SJCRH30 (cell line): ENCODE measurements at regions not wholly inside any gene's neighbourhood (a gene's known extent, or its start where the extent isn't known, plus 50 kb on each side); places are given as distances from the start of the nearest gene placed in this dataset.
"Not testable (repeated sequence)": the region's sequence is repeated elsewhere in the genome, so short reads cannot be mapped to it uniquely, and the experiment has no call there.

Experiments used
- DNase-seq, 2 experiments: peaks; one replicate each; pipeline ENCODE4 v3.0.0-alpha.2; 2015 to 2020
- H3K27ac ChIP-seq: fragments of 250-450 bp; sonication (Bioruptor Pico); 2 replicates; pipeline ENCODE4 v1.5.1; 2020; ENCODE audit warnings: mild to moderate bottlenecking, moderate library complexity
- H3K27me3 ChIP-seq: fragments of 250-450 bp; sonication (Bioruptor Pico); 2 replicates; pipeline ENCODE4 v1.5.1; 2020; ENCODE audit warnings: mild to moderate bottlenecking, moderate library complexity
- H3K36me3 ChIP-seq: fragments of 250-450 bp; sonication (Bioruptor Pico); 2 replicates; pipeline ENCODE4 v1.5.1; 2020; ENCODE audit warnings: mild to moderate bottlenecking, moderate library complexity
- H3K4me1 ChIP-seq: fragments of 250-450 bp; sonication (Bioruptor Pico); 2 replicates; pipeline ENCODE4 v1.5.1; 2020; ENCODE audit warnings: mild to moderate bottlenecking, moderate library complexity
- H3K4me3 ChIP-seq: fragments of 250-450 bp; sonication (Bioruptor Pico); 2 replicates; pipeline ENCODE4 v1.5.1; 2020; ENCODE audit warnings: mild to moderate bottlenecking, moderate library complexity
- H3K9me3 ChIP-seq: fragments of 250-450 bp; sonication (Bioruptor Pico); replicated peaks from 2 replicates; pipeline ENCODE4 v1.5.1; 2020; ENCODE audit warnings: mild to moderate bottlenecking, moderate library complexity

DNA sequence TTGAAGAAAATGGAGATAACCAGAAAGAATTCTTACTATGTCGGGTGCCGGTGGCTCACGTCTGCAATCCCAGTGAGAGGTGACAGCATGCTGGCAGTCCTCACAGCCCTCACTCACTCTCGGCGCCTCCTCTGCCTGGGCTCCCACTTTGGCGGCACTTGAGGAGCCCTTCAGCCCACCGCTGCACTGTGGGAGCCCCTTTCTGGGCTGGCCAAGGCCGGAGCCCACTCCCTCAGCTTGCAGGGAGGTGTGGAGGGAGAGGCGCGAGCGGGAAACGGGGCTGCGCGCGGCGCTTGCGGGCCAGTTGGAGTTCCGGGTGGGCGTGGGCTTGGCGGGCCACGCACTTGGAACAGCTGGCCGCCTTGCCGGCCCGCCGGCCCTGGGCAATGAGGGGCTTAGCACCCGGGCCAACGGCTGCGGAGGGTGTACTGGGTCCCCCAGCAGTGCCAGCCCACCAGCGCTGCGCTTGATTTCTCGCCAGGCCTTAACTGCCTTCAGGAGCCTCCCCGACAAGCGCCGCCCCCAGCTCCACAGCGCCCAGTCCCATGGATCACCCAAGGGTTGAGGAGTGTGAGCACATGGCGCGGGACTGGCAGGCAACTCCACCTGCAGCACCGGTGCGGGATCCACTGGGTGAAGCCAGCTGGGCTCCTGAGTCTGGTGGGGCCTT, 1672.5 kb upstream of the B3GALT2 start:
- not testable (repeated sequence) for H3K4me1 ChIP-seq

DNA sequence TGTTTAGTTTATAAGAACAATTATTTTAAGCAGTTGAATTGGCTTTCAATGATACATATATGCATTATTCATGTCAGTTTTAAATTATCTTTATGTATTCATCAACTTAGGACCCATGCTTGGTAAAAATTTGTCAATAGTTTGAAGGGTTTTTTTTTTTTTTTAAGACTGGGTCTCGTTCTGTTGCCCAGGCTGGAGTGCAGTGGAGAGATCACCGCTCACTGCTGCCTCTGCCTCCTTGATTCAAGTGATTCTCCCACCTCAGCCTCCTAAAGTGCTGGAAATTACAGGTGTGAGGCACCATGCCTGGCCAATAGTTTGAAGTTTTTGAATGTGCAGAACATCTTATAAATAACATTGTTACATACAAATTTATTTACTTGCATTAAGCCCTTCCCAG, 1671.0 kb upstream of the B3GALT2 start:
- H3K27ac ChIP-seq: no peak overlapping the region
- no peaks in the 10 kb centered on the region for H3K9me3 ChIP-seq
- no peak for DNase-seq
- H3K36me3 ChIP-seq: no peaks in the 10 kb centered on the region
- no peaks in the 10 kb centered on the region for H3K4me1 ChIP-seq
- H3K27me3 ChIP-seq: no peaks in the 10 kb centered on the region
- H3K4me3 ChIP-seq: no peak overlapping the region

More for the DNA sequence above, 1672.5 kb upstream of the B3GALT2 start:
- not testable (repeated sequence) for H3K9me3 ChIP-seq, H3K27me3 ChIP-seq, H3K4me3 ChIP-seq, DNase-seq, H3K36me3 ChIP-seq, H3K27ac ChIP-seq

DNA sequence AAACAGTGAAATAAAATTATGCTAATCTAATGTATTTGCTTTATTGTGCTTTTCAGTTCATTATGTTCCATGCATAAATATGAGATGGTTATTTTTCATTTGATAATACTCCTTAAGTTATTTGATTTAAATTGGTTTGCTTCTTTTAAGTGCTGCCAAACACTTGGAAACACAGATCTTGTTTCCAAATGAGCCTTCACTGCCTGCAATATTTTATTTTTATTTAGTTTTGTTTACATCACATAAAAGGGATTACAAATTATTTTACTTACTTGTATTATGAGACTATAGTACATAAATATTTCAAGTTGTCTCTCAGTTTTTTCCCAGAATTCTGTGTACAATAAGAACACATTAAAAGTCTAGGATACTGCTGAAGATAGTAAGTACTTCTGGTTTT, 1662.4 kb upstream of the B3GALT2 start:
- H3K4me3 ChIP-seq: no peak overlapping the region
- H3K27me3 ChIP-seq: no peaks in the 10 kb centered on the region
- DNase-seq: no peak
- H3K9me3 ChIP-seq: no peaks in the 10 kb centered on the region
- no peaks in the 10 kb centered on the region for H3K36me3 ChIP-seq
- H3K4me1 ChIP-seq: no peaks in the 10 kb centered on the region
- H3K27ac ChIP-seq: no peak overlapping the region

DNA sequence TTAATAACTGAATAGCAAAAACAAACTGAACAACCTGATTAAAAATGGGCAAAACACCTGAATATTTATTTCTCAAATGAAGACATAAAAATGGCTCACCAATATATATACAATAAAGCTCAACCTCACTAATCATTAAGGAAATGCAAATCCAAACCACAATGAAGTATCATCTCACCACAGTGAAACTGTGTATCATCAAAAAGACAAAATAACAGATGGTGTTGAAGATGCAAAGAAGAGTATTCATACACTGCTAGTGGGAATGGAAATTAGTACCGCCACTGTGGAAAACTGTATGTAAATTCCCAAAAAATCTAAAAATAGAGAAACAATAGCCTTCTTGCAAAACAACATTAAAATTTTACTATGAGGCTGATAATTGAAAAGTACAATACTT, 1660.1 kb upstream of the B3GALT2 start:
- Histone ChIP-seq H3K4me1 (no peaks in the 10 kb centered on the region), H3K36me3 (no peaks in the 10 kb centered on the region), H3K27me3 (no peaks in the 10 kb centered on the region), H3K27ac (no peak overlapping the region), H3K9me3 (no peaks in the 10 kb centered on the region), H3K4me3 (no peak overlapping the region)
- DNase-seq: no peak

DNA sequence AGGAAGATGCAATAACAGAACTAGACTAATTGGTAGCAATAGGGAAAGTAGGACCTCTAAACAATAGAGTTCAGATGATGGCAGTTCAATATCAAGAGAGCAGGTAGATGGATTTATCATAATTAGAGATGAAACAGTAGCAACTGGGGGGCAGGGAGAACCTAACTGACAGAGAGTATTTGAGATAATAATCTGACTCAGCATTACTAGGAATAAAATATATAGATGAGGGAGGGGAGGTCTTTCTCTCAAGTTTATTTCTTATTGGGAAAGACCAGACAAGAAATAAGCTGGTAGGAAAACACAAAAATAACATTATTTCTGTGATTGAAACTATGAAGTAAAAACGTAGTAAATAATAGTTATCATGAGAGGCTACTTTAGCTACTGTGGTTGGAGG, 1656.7 kb upstream of the B3GALT2 start:
- Histone ChIP-seq H3K4me1 (no peaks in the 10 kb centered on the region), H3K27me3 (no peaks in the 10 kb centered on the region), H3K27ac (no peak overlapping the region), H3K9me3 (no peaks in the 10 kb centered on the region), H3K4me3 (no peak overlapping the region), H3K36me3 (no peaks in the 10 kb centered on the region)
- no peak for DNase-seq

DNA sequence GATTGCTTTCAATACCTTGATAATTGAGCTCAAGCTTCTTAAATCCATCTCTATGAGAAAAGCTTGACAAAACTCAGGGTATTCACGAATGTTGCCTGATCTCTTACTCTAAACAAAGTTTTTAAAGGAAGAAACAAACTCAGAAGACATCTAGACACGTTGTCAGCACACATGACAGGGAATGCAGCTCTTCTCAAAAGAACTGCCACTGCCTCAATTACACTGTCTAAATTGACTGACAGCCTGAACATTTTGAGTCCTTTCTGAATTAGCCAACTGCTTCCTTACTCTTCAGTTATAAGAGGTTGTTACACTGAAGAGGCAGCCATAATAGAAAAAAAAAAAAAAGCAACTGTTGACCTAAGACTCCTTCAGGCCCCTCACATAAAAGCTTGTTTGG, 1646.7 kb upstream of the B3GALT2 start:
- no peak for DNase-seq
- Histone ChIP-seq H3K9me3 (no peaks in the 10 kb centered on the region), H3K4me1 (no peaks in the 10 kb centered on the region), H3K36me3 (no peaks in the 10 kb centered on the region), H3K27me3 (no peaks in the 10 kb centered on the region), H3K27ac (no peak overlapping the region), H3K4me3 (no peak overlapping the region)

DNA sequence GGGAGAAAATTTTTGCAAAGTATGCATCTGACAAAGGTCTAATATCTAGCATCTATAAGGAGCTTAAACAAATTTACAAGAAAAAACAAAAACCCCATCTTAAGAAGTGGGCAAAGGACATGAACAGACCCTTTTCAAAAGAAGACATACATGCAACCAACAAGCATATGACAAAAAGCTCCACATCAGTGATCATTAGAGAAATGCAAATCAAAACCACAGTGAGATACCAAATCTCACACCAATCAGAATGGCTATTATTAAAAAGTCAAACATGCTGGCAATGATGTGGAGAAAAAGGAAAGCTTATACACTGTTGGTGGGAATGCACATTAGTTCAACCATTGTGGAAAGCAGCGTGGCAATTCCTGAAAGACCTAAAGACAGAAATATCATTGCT, 1645.2 kb upstream of the B3GALT2 start:
- not testable (repeated sequence) for H3K4me3 ChIP-seq, H3K4me1 ChIP-seq, H3K9me3 ChIP-seq, DNase-seq, H3K36me3 ChIP-seq, H3K27me3 ChIP-seq, H3K27ac ChIP-seq

DNA sequence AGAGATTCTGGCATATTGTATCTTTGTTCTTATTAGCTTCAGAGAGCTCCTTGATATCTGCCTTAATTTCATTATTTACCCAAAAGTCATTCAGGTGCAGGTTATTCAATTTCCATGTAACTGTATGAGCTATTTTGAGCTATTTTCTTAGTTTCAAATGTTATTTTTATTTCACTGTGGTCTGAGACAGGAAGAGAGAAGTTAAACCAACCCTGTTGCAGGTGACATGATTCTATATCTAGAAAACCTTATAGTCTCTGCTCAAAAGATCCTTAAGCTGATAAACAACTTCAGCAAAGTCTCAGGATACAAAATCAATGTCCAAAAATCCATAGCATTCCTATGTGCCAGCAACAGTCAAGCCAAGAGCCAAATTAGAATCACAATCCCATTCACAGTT, 1644.0 kb upstream of the B3GALT2 start:
- Histone ChIP-seq H3K36me3 (no peaks in the 10 kb centered on the region), H3K4me1 (no peaks in the 10 kb centered on the region), H3K9me3 (no peaks in the 10 kb centered on the region), H3K27me3 (no peaks in the 10 kb centered on the region), H3K27ac (no peak overlapping the region), H3K4me3 (no peak overlapping the region)
- no peak for DNase-seq

DNA sequence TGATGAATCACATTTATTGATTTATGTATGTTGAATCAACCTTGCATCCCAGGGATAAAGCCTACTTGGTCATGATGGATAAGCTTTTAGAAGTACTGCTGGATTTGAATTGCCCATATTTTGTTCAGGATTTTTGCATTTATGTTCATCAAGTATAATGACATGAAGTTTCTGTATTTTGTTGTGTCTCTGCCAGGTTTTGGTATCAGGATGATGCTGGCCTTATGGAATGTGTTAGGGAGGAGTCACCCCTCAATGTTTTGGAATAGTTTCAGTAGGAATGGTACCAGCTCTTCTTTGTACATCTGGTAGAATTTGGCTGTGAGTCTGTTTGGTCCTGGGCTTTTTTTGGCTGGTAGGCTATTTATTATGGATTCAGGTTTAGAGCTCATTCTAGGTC, 1643.1 kb upstream of the B3GALT2 start:
- Histone ChIP-seq H3K27ac (no peak overlapping the region), H3K36me3 (no peaks in the 10 kb centered on the region), H3K27me3 (no peaks in the 10 kb centered on the region), H3K9me3 (no peaks in the 10 kb centered on the region), H3K4me3 (no peak overlapping the region), H3K4me1 (no peaks in the 10 kb centered on the region)
- DNase-seq: no peak

DNA sequence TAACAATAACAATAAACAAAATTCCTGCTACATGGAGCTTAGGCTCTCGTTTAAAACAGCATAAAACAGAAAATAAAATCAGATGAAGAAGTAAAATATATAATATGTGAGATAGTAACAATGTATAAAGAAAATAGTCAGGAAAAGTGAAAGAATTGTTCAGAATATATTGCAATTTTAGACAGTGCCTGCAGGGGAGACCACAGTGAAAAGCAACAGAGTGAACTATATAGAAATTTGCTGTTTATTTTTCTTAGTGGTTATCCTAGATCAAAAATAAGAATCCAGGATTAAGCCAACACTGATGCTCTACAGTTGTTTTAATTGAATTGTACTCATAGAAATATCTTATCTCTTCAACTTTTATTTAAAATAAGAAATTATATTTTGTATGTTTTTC, 1639.0 kb upstream of the B3GALT2 start:
- H3K4me1 ChIP-seq: no peaks in the 10 kb centered on the region
- no peak overlapping the region for H3K4me3 ChIP-seq
- no peaks in the 10 kb centered on the region for H3K36me3 ChIP-seq
- H3K9me3 ChIP-seq: no peaks in the 10 kb centered on the region
- H3K27ac ChIP-seq: no peak overlapping the region
- DNase-seq: no peak
- no peaks in the 10 kb centered on the region for H3K27me3 ChIP-seq

DNA sequence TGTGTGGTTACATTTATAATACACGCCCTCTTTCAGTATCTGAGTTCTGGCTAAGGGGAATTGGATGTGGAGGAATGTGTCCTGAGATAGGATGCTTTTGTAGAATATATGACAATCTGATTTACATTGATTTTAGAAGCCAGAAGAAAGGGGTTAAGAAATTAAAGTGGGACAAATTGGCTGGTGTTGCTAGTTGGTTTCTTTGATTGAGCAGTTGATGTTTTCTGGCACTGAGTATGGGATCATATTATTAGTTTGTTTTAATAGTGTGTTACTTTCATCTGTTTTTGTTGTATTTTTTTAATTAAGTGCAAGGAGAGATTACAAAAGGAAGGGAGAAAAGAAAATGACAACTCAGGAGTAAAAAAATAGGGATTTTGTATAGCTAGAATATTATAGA, 1634.7 kb upstream of the B3GALT2 start:
- no peak overlapping the region for H3K4me3 ChIP-seq
- no peaks in the 10 kb centered on the region for H3K27me3 ChIP-seq
- H3K36me3 ChIP-seq: no peaks in the 10 kb centered on the region
- no peak overlapping the region for H3K27ac ChIP-seq
- DNase-seq: no peak
- H3K9me3 ChIP-seq: no peaks in the 10 kb centered on the region
- H3K4me1 ChIP-seq: no peaks in the 10 kb centered on the region

DNA sequence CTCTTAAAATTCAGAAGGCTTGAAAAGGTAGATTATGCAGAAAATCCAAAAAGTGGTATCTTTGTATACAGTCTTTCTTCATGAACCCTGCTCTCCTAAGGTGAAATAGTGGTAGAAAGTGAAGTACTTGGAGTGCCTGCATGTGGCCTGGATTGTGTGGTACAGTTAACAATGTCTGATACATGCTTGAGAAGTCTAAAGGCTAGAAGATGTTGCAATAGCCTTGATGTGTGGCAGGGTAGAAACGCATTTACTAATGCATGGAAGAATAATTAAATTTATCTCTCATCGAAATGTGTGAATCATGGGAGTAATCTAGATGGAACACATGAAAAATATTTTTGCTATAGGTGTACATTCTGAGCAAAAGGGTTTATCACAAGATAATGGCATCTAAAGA, 1632.3 kb upstream of the B3GALT2 start:
- Histone ChIP-seq H3K9me3 (no peaks in the 10 kb centered on the region), H3K27ac (no peak overlapping the region), H3K4me3 (no peak overlapping the region), H3K27me3 (no peaks in the 10 kb centered on the region), H3K36me3 (no peaks in the 10 kb centered on the region), H3K4me1 (no peaks in the 10 kb centered on the region)
- no peak for DNase-seq

DNA sequence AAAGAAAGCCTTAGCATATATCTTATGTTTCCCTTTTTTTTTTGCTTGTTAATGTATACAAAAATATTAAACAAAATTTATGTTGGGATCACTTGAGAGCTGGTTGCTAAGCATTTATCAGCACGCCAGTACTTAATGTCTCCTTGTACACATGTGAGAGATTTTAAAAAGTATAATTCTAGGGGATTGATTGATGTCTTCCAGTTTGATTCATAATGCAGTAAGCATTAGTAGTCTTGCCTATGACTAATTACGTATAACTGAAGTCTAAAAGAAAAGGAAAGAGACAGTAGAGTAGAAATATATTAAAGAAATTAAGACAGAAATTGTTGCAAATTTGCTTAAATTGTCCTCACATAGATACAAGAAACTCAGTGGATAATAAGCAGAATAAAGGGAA, 1630.4 kb upstream of the B3GALT2 start:
- H3K9me3 ChIP-seq: no peaks in the 10 kb centered on the region
- DNase-seq: no peak
- no peaks in the 10 kb centered on the region for H3K4me1 ChIP-seq
- H3K36me3 ChIP-seq: no peaks in the 10 kb centered on the region
- no peaks in the 10 kb centered on the region for H3K27me3 ChIP-seq
- no peak overlapping the region for H3K4me3 ChIP-seq
- H3K27ac ChIP-seq: no peak overlapping the region

DNA sequence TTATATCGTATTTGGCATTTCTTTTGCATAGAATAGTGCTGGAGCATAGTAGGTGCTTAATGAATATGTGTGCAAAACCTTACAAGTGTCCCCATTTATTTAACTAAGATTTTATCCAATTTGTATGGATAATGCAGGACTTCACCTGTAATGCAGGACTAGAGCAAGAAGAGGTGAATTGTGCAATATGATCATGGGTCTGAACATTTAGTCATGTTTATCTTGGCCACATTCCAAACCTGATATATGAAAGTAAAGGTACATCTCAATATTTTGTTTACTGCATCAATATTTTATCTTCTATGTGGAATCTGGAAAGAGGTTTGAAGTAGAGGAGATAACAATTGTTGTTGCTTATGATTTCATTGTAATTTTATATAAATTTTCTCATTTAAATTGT, 1626.7 kb upstream of the B3GALT2 start:
- no peak for DNase-seq
- Histone ChIP-seq H3K4me3 (no peak overlapping the region), H3K27ac (no peak overlapping the region)

DNA sequence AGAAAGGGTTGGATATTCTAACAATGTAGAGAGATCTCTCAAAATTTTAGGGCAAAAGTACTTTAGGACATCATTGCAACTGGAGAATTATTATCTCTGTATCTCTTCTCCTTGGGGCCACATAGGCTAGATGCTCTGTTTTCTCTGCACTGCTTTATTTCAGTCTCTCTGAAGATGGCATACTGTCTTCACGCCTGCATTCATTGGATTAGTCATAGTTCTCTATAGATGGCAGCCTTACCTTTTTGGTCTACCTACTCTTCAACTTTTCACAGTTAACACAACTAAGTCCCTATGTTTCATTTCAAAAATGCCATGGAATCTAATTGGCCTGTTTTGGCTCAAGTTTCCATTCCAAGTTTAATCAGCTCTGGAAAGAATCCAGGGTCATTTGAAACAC, 1623.3 kb upstream of the B3GALT2 start:
- H3K36me3 ChIP-seq: no peaks in the 10 kb centered on the region
- H3K27ac ChIP-seq: no peak overlapping the region
- no peaks in the 10 kb centered on the region for H3K4me1 ChIP-seq
- no peaks in the 10 kb centered on the region for H3K27me3 ChIP-seq
- no peaks in the 10 kb centered on the region for H3K9me3 ChIP-seq
- DNase-seq: no peak
- no peak overlapping the region for H3K4me3 ChIP-seq

More for the DNA sequence above, 1626.7 kb upstream of the B3GALT2 start:
- Histone ChIP-seq H3K36me3 (no peaks in the 10 kb centered on the region), H3K9me3 (no peaks in the 10 kb centered on the region), H3K4me1 (no peaks in the 10 kb centered on the region), H3K27me3 (no peaks in the 10 kb centered on the region)

DNA sequence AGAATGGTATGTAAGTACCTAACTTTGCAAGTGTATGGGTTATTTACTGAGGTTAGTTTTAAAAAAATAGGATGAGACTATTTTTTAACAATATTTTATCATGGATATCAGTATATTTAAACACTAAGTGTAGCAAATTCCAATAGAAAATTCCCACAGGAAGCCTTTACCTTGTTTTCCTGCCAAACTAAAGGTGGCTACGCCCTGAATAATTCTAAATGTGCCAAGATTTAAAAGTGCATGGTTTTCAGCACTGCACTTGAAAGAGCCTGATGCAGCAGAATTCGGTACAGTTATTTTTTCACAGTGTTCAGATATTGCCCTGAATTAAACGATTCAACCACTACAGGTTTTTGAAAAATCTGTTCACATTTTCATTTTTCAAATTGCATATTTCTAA, 1622.8 kb upstream of the B3GALT2 start:
- Histone ChIP-seq H3K9me3 (no peaks in the 10 kb centered on the region), H3K4me3 (no peak overlapping the region), H3K36me3 (no peaks in the 10 kb centered on the region), H3K4me1 (no peaks in the 10 kb centered on the region), H3K27ac (no peak overlapping the region), H3K27me3 (no peaks in the 10 kb centered on the region)
- DNase-seq: no peak
